CD14-positive monocyte (primary cell): ENCODE measurements at regions not wholly inside any gene's neighbourhood (a gene's known extent, or its start where the extent isn't known, plus 50 kb on each side); places are given as distances from the start of the nearest gene placed in this dataset.

Experiments
- DNase-seq, 3 donors: peaks; one replicate each; pipeline ENCODE4 v3.0.0-alpha.2; 2011 to 2022
- H2AFZ ChIP-seq: 2 replicates; pipeline ENCODE4 v1.6.0; 2012; ENCODE audit warnings: mild to moderate bottlenecking, low read depth, low read length, inconsistent platforms; ENCODE audit not compliant: insufficient read depth, poor library complexity, severe bottlenecking
- H3K27ac ChIP-seq, 2 donors: 1 replicate in 1 of 2; 2 replicates in 1 of 2; pipeline ENCODE4 v1.5.1; 2012 to 2013; ENCODE audit warnings: low read length in 2 of 2, control low read depth in 1 of 2, inconsistent platforms in 1 of 2, low read depth in 1 of 2, mild to moderate bottlenecking in 1 of 2
- H3K27me3 ChIP-seq, 2 donors: one replicate each; pipeline versions ENCODE4 v1.6.0 to v1.6.1; 2011 to 2013; ENCODE audit warnings: low read length in 2 of 2; ENCODE audit not compliant: control insufficient read depth in 2 of 2, insufficient read depth in 2 of 2
- H3K36me3 ChIP-seq, 2 donors: replicated peaks in 1 of 2; 1 replicate in 1 of 2; 2 replicates in 1 of 2; pipeline versions ENCODE4 v1.5.1 to v1.6.1; 2012 to 2013; ENCODE audit warnings: low read length in 2 of 2, control low read depth in 1 of 2, inconsistent platforms in 1 of 2, mild to moderate bottlenecking in 1 of 2; ENCODE audit not compliant: insufficient read depth in 2 of 2, control insufficient read depth in 1 of 2
- H3K4me1 ChIP-seq, 2 donors: 1 replicate in 1 of 2; 2 replicates in 1 of 2; pipeline versions ENCODE4 v1.5.1 to v1.6.1; 2012 to 2013; ENCODE audit warnings: low read length in 2 of 2, control low read depth in 1 of 2, inconsistent platforms in 1 of 2, mild to moderate bottlenecking in 1 of 2, moderate library complexity in 1 of 2; ENCODE audit not compliant: insufficient read depth in 2 of 2, control insufficient read depth in 1 of 2
- H3K4me2 ChIP-seq: replicated peaks from 2 replicates; pipeline ENCODE3; 2012; ENCODE audit warnings: low read length, moderate library complexity, mild to moderate bottlenecking; ENCODE audit not compliant: poor library complexity, severe bottlenecking; ENCODE audit errors: extremely low read depth
- H3K4me3 ChIP-seq, 3 experiments: fragments of 200-600 bp in 1 of 3; sonication (generic) in 1 of 3; replicated peaks in 1 of 3; 1 replicate in 2 of 3; 2 replicates in 1 of 3; pipeline ENCODE4 v1.5.1; 2011 to 2013; ENCODE audit warnings: low read length in 3 of 3, mild to moderate bottlenecking in 3 of 3, control low read depth in 2 of 3, low read depth in 2 of 3, inconsistent platforms in 1 of 3, moderate library complexity in 1 of 3
- H3K79me2 ChIP-seq: 2 replicates; pipeline ENCODE4 v1.6.0; 2012; ENCODE audit warnings: mild to moderate bottlenecking, control low read depth, inconsistent platforms, low read length, moderate library complexity; ENCODE audit not compliant: insufficient read depth
- H3K9ac ChIP-seq: 2 replicates; pipeline ENCODE4 v1.6.0; 2017; ENCODE audit warnings: low read length, mild to moderate bottlenecking; ENCODE audit not compliant: insufficient read depth, poor library complexity, severe bottlenecking
- H3K9me3 ChIP-seq, 2 donors: replicated peaks in 1 of 2; 1 replicate in 1 of 2; 2 replicates in 1 of 2; pipeline versions ENCODE4 v1.5.1 to v1.6.1; 2012 to 2013; ENCODE audit warnings: low read length in 2 of 2, control low read depth in 1 of 2; ENCODE audit not compliant: control insufficient read depth in 1 of 2, insufficient read depth in 1 of 2
- H4K20me1 ChIP-seq: 2 replicates; pipeline ENCODE4 v1.6.0; 2012; ENCODE audit warnings: mild to moderate bottlenecking, low read length, control low read depth, moderate library complexity; ENCODE audit not compliant: insufficient read depth
- H3K27ac Mint-ChIP-seq, 7 donors: one replicate each; pipeline ENCODE4 v1.8.0; 2020; ENCODE audit warnings: mild to moderate bottlenecking in 7 of 7, mixed read lengths in 7 of 7, moderate library complexity in 6 of 7, inconsistent platforms in 2 of 7
- H3K27me3 Mint-ChIP-seq, 3 donors: one replicate each; pipeline ENCODE4 v1.8.0; 2021 to 2022; ENCODE audit warnings: low read depth in 3 of 3, mild to moderate bottlenecking in 3 of 3, mixed read lengths in 3 of 3, moderate library complexity in 3 of 3, inconsistent platforms in 1 of 3
- H3K36me3 Mint-ChIP-seq, 2 donors: one replicate each; pipeline ENCODE4 v1.8.0; 2020; ENCODE audit warnings: mixed read lengths in 2 of 2, inconsistent platforms in 1 of 2, mild to moderate bottlenecking in 1 of 2
- H3K4me1 Mint-ChIP-seq: one replicate; pipeline ENCODE4 v1.8.0; 2020; ENCODE audit warnings: mild to moderate bottlenecking, mixed read lengths
- H3K4me3 Mint-ChIP-seq, 2 donors: one replicate each; pipeline ENCODE4 v1.8.0; 2020; ENCODE audit warnings: mild to moderate bottlenecking in 2 of 2, mixed read lengths in 2 of 2, moderate library complexity in 1 of 2
- H3K9me3 Mint-ChIP-seq, 7 donors: one replicate each; pipeline ENCODE4 v1.8.0; 2020 to 2022; ENCODE audit warnings: mixed read lengths in 7 of 7, mild to moderate bottlenecking in 6 of 7, moderate library complexity in 6 of 7, inconsistent platforms in 2 of 7
- CTCF ChIP-seq: fragments of 200-600 bp; IDR thresholded peaks from one replicate; pipeline ENCODE4 v1.8.0; 2022; ENCODE audit warnings: antibody characterized with exemption, mild to moderate bottlenecking
- WGBS: methylation state at CpG from one replicate; pipeline ENCODE4 v1.1.5; 2013; ENCODE audit warnings: missing lambda C conversion rate; ENCODE audit not compliant: insufficient coverage; 5-methylcytosine and 5-hydroxymethylcytosine counted together
- intact Hi-C, 2 donors: fragments of 100-400 bp; cut with micrococcal nuclease; formaldehyde crosslinking; loops; one replicate each; pipeline versions ENCODE4 v1.15.0 to v1.15.1; 2023

- Histone ChIP-seq H2AFZ (no peak overlapping the region), H3K36me3 (no peaks in the 10 kb centered on the region), H3K9me3 (no peaks in the 10 kb centered on the region), H4K20me1 (no peaks in the 10 kb centered on the region), H3K4me2 (no peak overlapping the region), H3K27ac (no peak overlapping the region), H3K27me3 (no peaks in the 10 kb centered on the region), H3K4me3 (no peak overlapping the region), H3K9ac (no peak overlapping the region), H3K79me2 (no peaks in the 10 kb centered on the region), H3K4me1 (no peaks in the 10 kb centered on the region)
- H3K4me3 Mint-ChIP-seq: no peak overlapping the region
- H3K36me3 Mint-ChIP-seq: no peaks in the 10 kb centered on the region
- no CpG with 5 or more reads among the region's 1 CpG for WGBS
- no peaks in the 10 kb centered on the region for H3K4me1 Mint-ChIP-seq
- intact Hi-C loops: no loop called here
- no peak overlapping the region for H3K27ac Mint-ChIP-seq
- peaks cover 0 to 10% (median 2%) of the 10 kb centered on the region in 7 donors for H3K9me3 Mint-ChIP-seq
- H3K27me3 Mint-ChIP-seq: peaks cover 0 to 3% (median 2%) of the 10 kb centered on the region in 3 donors
- DNase-seq: no peak
- TF ChIP-seq CTCF: no peak
Observed at GRCh38 chr14:97878206-97878605, 1081.0 kb downstream of the VRK1 start.

- DNase-seq: no peak
- Mint-ChIP-seq H3K27me3 (peaks cover 0 to 3% (median 2%) of the 10 kb centered on the region in 3 donors), H3K4me1 (no peaks in the 10 kb centered on the region), H3K9me3 (peaks cover 0 to 10% (median 1%) of the 10 kb centered on the region in 7 donors), H3K4me3 (no peak overlapping the region), H3K27ac (no peak overlapping the region), H3K36me3 (no peaks in the 10 kb centered on the region)
- Histone ChIP-seq H2AFZ (no peak overlapping the region), H3K4me3 (no peak overlapping the region), H4K20me1 (no peaks in the 10 kb centered on the region), H3K9me3 (no peaks in the 10 kb centered on the region), H3K4me1 (no peaks in the 10 kb centered on the region), H3K9ac (no peak overlapping the region), H3K36me3 (no peaks in the 10 kb centered on the region), H3K27me3 (no peaks in the 10 kb centered on the region), H3K27ac (no peak overlapping the region), H3K79me2 (no peaks in the 10 kb centered on the region), H3K4me2 (no peak overlapping the region)
- WGBS: 61% methylated on average over 5 of the region's 5 CpGs
- no peak for TF ChIP-seq CTCF
- intact Hi-C loops: no loop called here
Observed at GRCh38 chr14:97878727-97879126, 1081.5 kb downstream of the VRK1 start.
